Renal cortex interstitium (tissue), 11 donors: ENCODE measurements at regions not wholly inside any gene's neighbourhood (a gene's known extent, or its start where the extent isn't known, plus 50 kb on each side); places are given as distances from the start of the nearest gene placed in this dataset.
"Not testable (repeated sequence)": the region's sequence is repeated elsewhere in the genome, so short reads cannot be mapped to it uniquely, and the experiment has no call there.

Source experiments
- DNase-seq, 11 donors: peaks; one replicate each; pipeline ENCODE4 v3.0.0-alpha.2; 2013; ENCODE audit warnings: low read depth in 9 of 11, low spot score in 4 of 11; ENCODE audit errors: extremely low read depth in 1 of 11

DNA sequence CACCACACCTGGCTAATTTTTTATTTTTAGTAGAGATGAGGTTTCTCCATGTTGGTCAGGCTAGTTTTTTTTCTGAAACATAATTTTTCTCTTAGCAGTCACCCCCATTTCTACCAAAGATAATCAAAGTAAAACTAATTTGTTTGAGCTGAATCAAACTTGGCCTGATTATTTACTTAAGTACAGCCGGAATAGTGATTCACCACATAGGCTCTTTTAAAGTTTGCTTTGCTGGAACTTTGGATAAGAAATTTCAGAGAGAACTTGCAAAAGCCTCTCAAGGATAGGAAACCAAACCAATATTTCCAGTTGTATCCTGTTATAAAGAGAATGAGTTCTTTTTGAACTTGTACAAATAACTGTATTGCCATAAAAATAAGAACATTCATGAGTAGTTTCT is 105.0 kb upstream of the SYNCRIP start:
- no peak for DNase-seq

DNA sequence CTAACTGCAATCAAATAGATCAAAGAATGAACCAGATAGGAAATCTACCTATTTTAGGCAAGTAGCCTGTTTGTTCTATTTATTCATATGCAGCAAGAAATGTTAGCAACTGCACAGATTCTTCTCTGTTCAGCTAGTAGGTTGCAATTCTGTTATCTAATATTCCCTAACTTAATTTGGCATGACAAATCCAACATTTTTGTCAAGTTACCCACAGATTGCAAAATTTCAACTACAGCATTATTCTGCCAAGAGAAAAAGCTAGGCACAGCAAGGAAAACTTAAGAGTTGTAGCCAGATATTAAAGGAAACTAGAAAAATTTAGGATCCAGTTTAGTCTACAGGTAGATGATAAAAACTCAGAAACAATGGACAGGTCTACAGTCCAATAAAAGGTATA is 104.4 kb upstream of the SYNCRIP start:
- no peak for DNase-seq

GRCh38 chr6:85744433-85744970 is 101.8 kb upstream of the SYNCRIP start:
- DNase-seq = no peak

GRCh38 chr6:85726206-85726605 is 83.5 kb upstream of the SYNCRIP start:
- DNase-seq = no peak

DNA sequence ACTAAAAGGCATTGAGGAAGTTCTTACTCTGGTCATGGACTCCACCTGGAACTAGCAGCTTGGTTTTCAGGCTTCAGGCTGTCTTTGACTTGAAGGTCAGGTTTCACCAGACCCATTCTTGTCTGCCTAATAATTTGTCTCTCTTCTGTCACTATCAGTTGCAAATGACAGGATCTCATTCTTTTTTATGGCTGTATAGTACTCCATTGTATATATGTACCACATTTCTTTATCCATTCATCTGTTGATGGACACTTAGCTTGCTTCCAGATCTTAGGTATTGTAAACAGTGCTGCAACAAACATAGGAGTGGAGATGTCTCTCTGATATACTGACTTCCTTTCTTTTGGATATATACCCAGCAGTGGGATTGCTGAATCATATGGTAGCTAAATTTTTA is 73.1 kb upstream of the SYNCRIP start:
- DNase-seq = no peak

DNA sequence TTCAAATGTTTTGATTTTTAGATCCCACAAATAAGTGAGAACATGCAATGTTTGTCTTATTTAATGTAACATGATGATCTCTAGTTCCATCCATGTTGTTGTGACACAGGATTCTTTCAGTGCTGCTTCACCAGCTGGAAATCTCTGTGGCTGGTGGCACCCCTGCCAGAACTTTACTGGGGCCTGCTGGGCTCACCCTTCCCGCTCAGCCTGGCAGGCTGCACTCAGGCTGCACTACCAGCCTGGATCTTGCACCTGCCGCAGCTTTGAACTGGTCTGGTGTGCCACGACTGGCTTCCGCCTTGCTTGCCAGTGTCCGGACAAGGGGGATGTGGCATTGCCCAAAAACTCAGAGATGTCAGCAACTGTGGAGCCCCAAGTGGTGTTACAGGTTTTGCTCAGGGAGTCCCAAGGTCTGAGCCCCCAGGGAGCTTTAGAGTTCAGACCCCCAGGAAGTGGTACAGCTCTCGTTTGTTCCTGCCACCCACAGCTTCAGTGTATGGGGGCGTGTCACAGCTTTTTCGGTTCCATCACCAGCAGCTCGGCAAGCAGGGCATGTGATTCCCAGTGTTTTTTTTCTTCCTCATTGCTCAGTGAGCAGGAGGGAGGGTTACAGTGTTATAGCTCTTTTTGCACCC is 72.3 kb upstream of the SYNCRIP start:
- no peak for DNase-seq

- no peak for DNase-seq
These were observed 69.7 kb upstream of the SYNCRIP start for GRCh38 chr6:85712346-85712745.

GRCh38 chr6:85707515-85708145 is 64.9 kb upstream of the SYNCRIP start:
- not testable (repeated sequence) for DNase-seq

DNA sequence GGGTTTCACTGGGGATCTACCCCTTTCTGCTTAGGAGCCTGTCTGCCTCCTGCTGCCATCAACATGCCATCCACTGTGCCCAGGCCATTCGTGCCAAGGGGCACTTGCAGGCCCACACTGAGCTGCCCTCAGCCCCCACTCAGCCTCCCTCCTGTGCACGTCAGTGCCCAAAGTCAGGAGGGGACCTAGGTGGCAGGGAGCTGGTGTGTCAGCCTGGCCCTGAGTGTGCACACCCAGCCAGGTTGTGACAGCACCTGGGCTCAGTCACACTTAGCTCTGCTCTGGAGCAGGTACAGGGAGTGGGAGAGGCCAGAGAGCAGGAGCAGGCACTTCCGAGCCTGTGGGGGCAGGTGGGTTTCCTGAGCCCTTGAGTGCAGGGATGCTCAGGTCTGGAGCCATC is 63.6 kb upstream of the SYNCRIP start:
- no peak for DNase-seq

DNA sequence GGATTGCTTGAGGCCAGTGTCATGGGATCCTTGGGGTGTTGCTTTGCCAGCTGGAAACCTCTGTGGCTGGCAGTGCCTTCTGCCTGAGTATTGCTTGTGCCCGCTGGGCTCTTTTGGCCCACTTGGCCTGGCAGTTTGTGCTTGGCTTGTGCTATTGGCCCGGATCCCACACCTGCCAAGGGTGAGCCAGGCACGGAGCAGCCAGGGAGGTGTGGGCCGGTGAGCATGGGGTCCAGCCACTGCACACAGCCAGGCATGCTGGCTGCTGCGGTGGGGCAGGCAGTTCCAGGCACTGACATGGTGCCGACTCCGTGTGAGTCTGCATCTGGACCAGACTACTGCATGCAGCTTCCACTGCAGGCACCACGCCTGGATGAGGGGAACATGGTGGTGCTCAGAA is 62.5 kb upstream of the SYNCRIP start:
- no peak for DNase-seq

DNA sequence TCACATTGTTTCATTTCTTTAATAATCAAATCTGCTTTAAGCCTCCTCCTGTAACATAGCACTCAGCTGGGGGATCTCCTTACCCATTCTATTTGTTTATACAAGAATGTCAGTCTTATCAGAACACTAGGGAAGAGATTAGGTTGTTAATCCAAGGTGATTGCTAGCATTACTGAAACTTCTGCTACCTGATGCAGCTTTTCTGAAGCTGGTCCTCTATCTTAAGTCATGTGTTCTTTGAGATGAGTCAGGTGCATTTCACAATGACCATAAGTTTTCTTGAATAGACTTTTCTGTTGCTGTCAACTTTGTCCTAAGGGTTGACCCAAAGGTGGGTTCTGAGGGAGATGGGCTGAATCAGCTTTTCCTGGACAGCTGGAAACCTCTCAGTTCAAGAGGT is 60.7 kb upstream of the SYNCRIP start:
- no peak for DNase-seq
